ENCODE measurements at regions not wholly inside any gene's neighbourhood (a gene's known extent, or its start where the extent isn't known, plus 50 kb on each side); places are given as distances from the start of the nearest gene placed in this dataset.

DNA sequence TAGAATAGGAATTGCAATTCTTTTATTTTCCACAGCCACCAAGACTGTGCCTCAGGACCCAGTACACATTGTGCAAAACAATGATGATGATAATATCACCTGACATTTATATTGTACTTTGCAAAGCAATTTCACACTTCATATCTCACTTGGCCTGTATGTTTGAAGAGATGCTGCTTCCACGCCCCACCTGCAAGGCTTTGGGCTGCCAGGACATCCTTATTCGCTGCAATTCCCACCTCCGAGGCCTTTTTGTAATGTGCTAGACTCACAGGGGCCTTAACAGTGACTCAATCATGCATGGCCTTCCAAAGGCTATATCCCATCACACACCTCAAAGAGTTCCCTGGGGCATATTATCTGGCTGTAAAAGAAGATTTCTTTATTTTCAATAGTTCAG lies 200.9 kb downstream of the MYLK4 start:
- Histone ChIP-seq H3K4me3 (ENCODE audit: low read depth, low read length) (no peak overlapping the region), H3K27ac (ENCODE audit: extremely low read depth, low read depth, low read length) (no peak overlapping the region), H3K9me3 (ENCODE audit: control insufficient read depth, insufficient read depth, low read depth, low read length) (no peaks in the 10 kb centered on the region), H3K4me1 (ENCODE audit: control insufficient read depth, insufficient read depth, low read length) (no peaks in the 10 kb centered on the region), H3K36me3 (ENCODE audit: control insufficient read depth in 2 of 2, insufficient read depth in 1 of 2, low read length in 2 of 2) (no peaks in the 10 kb centered on the region)
- ChIA-PET POLR2A (no interaction called here), CTCF (interaction anchor here (0.6 kb wide), 1 partner anchor 642 kb away, joined by 3 read pairs; no protein-coding TSS in a partner anchor)
- TF ChIP-seq ZBTB21 (tag by site-specific recombination; IDR thresholded peaks at IDR 0.05) (no peak), ZNF658 (tag by site-specific recombination; IDR thresholded peaks at IDR 0.05) (no peak), ZSCAN16 (tag by site-specific recombination; IDR thresholded peaks at IDR 0.05) (no peak), ZNF473 (tag by site-specific recombination; IDR thresholded peaks at IDR 0.05) (no peak)
- TF ChIP-seq, protein P1, sequence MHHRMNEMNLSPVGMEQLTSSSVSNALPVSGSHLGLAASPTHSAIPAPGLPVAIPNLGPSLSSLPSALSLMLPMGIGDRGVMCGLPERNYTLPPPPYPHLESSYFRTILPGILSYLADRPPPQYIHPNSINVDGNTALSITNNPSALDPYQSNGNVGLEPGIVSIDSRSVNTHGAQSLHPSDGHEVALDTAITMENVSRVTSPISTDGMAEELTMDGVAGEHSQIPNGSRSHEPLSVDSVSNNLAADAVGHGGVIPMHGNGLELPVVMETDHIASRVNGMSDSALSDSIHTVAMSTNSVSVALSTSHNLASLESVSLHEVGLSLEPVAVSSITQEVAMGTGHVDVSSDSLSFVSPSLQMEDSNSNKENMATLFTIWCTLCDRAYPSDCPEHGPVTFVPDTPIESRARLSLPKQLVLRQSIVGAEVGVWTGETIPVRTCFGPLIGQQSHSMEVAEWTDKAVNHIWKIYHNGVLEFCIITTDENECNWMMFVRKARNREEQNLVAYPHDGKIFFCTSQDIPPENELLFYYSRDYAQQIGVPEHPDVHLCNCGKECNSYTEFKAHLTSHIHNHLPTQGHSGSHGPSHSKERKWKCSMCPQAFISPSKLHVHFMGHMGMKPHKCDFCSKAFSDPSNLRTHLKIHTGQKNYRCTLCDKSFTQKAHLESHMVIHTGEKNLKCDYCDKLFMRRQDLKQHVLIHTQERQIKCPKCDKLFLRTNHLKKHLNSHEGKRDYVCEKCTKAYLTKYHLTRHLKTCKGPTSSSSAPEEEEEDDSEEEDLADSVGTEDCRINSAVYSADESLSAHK (tag by site-specific recombination; IDR thresholded peaks at IDR 0.05): no peak
- TF ChIP-seq, protein P2, sequence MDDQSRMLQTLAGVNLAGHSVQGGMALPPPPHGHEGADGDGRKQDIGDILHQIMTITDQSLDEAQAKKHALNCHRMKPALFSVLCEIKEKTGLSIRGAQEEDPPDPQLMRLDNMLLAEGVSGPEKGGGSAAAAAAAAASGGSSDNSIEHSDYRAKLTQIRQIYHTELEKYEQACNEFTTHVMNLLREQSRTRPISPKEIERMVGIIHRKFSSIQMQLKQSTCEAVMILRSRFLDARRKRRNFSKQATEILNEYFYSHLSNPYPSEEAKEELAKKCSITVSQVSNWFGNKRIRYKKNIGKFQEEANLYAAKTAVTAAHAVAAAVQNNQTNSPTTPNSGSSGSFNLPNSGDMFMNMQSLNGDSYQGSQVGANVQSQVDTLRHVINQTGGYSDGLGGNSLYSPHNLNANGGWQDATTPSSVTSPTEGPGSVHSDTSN (CRISPR knock-in tag; IDR thresholded peaks at IDR 0.05): no peak

GRCh38 chr6:2547355-2547754 lies 203.4 kb downstream of the MYLK4 start:
- ChIA-PET CTCF (interaction anchor here (0.7 kb wide), 2 partner anchors 23 to 132 kb away, joined by 3 to 4 read pairs; no protein-coding TSS in a partner anchor), POLR2A (no interaction called here)
- H3K4me1 ChIP-seq (ENCODE audit: control insufficient read depth, insufficient read depth, low read length): no peaks in the 10 kb centered on the region
- no peaks in the 10 kb centered on the region for H3K9me3 ChIP-seq (ENCODE audit: control insufficient read depth, insufficient read depth, low read depth, low read length)
- no peak overlapping the region for H3K4me3 ChIP-seq (ENCODE audit: low read depth, low read length)
- no peak for TF ChIP-seq ZFP3 (tag by site-specific recombination; IDR thresholded peaks at IDR 0.05; ENCODE audit: low read depth)
- TF ChIP-seq ZNF366 (tag by site-specific recombination; conservative IDR thresholded peaks at IDR 0.05): no peak
- TF ChIP-seq ZNF140 (tag by site-specific recombination; IDR thresholded peaks at IDR 0.05): no peak
- TF ChIP-seq KLF9 (tag by site-specific recombination; IDR thresholded peaks at IDR 0.05; ENCODE audit: low read depth): no peak
- TF ChIP-seq, protein P3, sequence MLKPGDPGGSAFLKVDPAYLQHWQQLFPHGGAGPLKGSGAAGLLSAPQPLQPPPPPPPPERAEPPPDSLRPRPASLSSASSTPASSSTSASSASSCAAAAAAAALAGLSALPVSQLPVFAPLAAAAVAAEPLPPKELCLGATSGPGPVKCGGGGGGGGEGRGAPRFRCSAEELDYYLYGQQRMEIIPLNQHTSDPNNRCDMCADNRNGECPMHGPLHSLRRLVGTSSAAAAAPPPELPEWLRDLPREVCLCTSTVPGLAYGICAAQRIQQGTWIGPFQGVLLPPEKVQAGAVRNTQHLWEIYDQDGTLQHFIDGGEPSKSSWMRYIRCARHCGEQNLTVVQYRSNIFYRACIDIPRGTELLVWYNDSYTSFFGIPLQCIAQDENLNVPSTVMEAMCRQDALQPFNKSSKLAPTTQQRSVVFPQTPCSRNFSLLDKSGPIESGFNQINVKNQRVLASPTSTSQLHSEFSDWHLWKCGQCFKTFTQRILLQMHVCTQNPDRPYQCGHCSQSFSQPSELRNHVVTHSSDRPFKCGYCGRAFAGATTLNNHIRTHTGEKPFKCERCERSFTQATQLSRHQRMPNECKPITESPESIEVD (tag by site-specific recombination; IDR thresholded peaks at IDR 0.05): no peak
- TF ChIP-seq ZNF155 (tag by site-specific recombination; IDR thresholded peaks at IDR 0.05): no peak
- no peak for TF ChIP-seq ZNF529 (tag by site-specific recombination; IDR thresholded peaks at IDR 0.05; ENCODE audit: insufficient replicate concordance)
- no peak for TF ChIP-seq ZNF292 (tag by site-specific recombination; IDR thresholded peaks at IDR 0.05; ENCODE audit: borderline replicate concordance, low read depth)
- H3K36me3 ChIP-seq (ENCODE audit: control insufficient read depth in 2 of 2, insufficient read depth in 1 of 2, low read length in 2 of 2): no peaks in the 10 kb centered on the region
- no peak overlapping the region for H3K27ac ChIP-seq (ENCODE audit: extremely low read depth, low read depth, low read length)

DNA sequence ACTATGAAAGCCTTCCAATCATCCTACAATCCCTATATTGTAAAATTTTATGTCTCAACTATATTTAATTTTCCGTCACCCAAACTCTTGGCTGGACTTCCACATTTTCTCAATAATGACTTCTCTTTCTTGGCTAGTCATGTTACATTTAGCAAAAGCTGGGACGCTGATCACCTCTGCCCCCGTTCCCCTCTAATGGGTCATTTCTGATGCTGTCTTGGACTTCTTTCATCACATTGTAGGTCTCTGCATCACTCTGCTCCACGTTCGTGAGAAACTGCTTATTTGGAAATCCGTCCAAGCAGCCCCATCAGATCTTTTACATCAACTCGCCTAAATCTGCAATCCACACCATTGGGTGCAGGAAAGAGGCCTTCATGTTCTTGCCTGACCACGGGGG lies 203.8 kb downstream of the MYLK4 start:
- CTCF ChIA-PET: interaction anchor here (0.7 to 1.4 kb wide), 2 partner anchors 23 to 88 kb away, joined by 3 to 6 read pairs; no protein-coding TSS in a partner anchor
- H3K9me3 ChIP-seq (ENCODE audit: control insufficient read depth, insufficient read depth, low read depth, low read length): no peaks in the 10 kb centered on the region
- TF ChIP-seq TCF7L2 (IDR thresholded peaks at IDR 0.05; ENCODE audit: borderline replicate concordance, low read depth, low read length) (no peak), ZBTB48 (tag by site-specific recombination; IDR thresholded peaks at IDR 0.05) (no peak), ZNF311 (tag by site-specific recombination; IDR thresholded peaks at IDR 0.05; ENCODE audit: borderline replicate concordance) (no peak), ZNF596 (tag by site-specific recombination; IDR thresholded peaks at IDR 0.05) (no peak), WT1 (tag by site-specific recombination; IDR thresholded peaks at IDR 0.05) (no peak), SCRT2 (tag by site-specific recombination; IDR thresholded peaks at IDR 0.05) (no peak), GFI1B (tag by site-specific recombination; IDR thresholded peaks at IDR 0.05) (no peak), EGR2 (tag by site-specific recombination; IDR thresholded peaks at IDR 0.05; ENCODE audit: low read depth) (no peak), ZNF302 (tag by site-specific recombination; IDR thresholded peaks at IDR 0.05; ENCODE audit: low read depth) (no peak), ZNF701 (tag by site-specific recombination; IDR thresholded peaks at IDR 0.05) (no peak)
- TF ChIP-seq, protein P4, sequence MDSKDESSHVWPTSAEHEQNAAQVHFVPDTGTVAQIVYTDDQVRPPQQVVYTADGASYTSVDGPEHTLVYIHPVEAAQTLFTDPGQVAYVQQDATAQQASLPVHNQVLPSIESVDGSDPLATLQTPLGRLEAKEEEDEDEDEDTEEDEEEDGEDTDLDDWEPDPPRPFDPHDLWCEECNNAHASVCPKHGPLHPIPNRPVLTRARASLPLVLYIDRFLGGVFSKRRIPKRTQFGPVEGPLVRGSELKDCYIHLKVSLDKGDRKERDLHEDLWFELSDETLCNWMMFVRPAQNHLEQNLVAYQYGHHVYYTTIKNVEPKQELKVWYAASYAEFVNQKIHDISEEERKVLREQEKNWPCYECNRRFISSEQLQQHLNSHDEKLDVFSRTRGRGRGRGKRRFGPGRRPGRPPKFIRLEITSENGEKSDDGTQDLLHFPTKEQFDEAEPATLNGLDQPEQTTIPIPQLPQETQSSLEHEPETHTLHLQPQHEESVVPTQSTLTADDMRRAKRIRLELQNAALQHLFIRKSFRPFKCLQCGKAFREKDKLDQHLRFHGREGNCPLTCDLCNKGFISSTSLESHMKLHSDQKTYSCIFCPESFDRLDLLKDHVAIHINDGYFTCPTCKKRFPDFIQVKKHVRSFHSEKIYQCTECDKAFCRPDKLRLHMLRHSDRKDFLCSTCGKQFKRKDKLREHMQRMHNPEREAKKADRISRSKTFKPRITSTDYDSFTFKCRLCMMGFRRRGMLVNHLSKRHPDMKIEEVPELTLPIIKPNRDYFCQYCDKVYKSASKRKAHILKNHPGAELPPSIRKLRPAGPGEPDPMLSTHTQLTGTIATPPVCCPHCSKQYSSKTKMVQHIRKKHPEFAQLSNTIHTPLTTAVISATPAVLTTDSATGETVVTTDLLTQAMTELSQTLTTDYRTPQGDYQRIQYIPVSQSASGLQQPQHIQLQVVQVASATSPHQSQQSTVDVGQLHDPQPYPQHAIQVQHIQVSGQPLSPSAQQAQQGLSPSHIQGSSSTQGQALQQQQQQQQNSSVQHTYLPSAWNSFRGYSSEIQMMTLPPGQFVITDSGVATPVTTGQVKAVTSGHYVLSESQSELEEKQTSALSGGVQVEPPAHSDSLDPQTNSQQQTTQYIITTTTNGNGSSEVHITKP (tag by site-specific recombination; IDR thresholded peaks at IDR 0.05): no peak

More for the DNA sequence above, 203.8 kb downstream of the MYLK4 start:
- H3K36me3 ChIP-seq (ENCODE audit: control insufficient read depth in 2 of 2, insufficient read depth in 1 of 2, low read length in 2 of 2): no peaks in the 10 kb centered on the region
- H3K4me1 ChIP-seq (ENCODE audit: control insufficient read depth, insufficient read depth, low read length): no peaks in the 10 kb centered on the region
- H3K27ac ChIP-seq (ENCODE audit: extremely low read depth, low read depth, low read length): no peak overlapping the region
- no peak overlapping the region for H3K4me3 ChIP-seq (ENCODE audit: low read depth, low read length)
- POLR2A ChIA-PET: no interaction called here
